IMR-90 (cell line): ENCODE measurements at regions not wholly inside any gene's neighbourhood (a gene's known extent, or its start where the extent isn't known, plus 50 kb on each side); places are given as distances from the start of the nearest gene placed in this dataset.
A peak's percentile ranks its signal among the peaks of the same experiment; 100 is the strongest.

ENCODE experiments used
- ATAC-seq: fragments of 200-7000 bp; cut with Tn5 transposase; 2 replicates; pipeline ENCODE4 v1.9.1; 2020; ENCODE audit warnings: low read depth, mild to moderate bottlenecking, moderate library complexity
- BruUV-seq: library from RNA; stranded (reverse); fragments of 400-500 nt; replicated peaks from 2 replicates; lab custom pipeline; 2021; lab: Mats Ljungman, UMichigan
- CTCF ChIA-PET: fragments of 300-600 bp; formaldehyde crosslinking; extraction: SDS; loops from one replicate; lab custom pipeline; 2021; ENCODE audit warnings: antibody characterized with exemption; lab: Yijun Ruan, JAX
- POLR2A ChIA-PET: fragments of 300-600 bp; sonication (Branson Sonifier 250); formaldehyde crosslinking; loops from one replicate; lab custom pipeline; 2022; ENCODE audit warnings: antibody characterized with exemption; ENCODE audit not compliant: unreplicated experiment; lab: Charles Lee
- DNase-seq: peaks from one replicate; pipeline ENCODE4 v3.0.0; 2013
- H2AFZ ChIP-seq: replicated peaks from 2 replicates; pipeline ENCODE3; 2013; ENCODE audit warnings: low read length, mild to moderate bottlenecking; ENCODE audit not compliant: poor library complexity
- H2AK5ac ChIP-seq: 2 replicates; pipeline ENCODE4 v1.6.1; 2013; ENCODE audit warnings: low read depth, low read length, inconsistent platforms
- H2AK9ac ChIP-seq: replicated peaks from 2 replicates; pipeline ENCODE3; 2013; ENCODE audit warnings: mild to moderate bottlenecking, low read depth, low read length, moderate library complexity; ENCODE audit not compliant: poor library complexity
- H2BK120ac ChIP-seq: 2 replicates; pipeline ENCODE4 v1.6.1; 2013; ENCODE audit warnings: low read depth, low read length, inconsistent platforms
- H2BK15ac ChIP-seq: 3 replicates; pipeline ENCODE4 v1.6.1; 2013; ENCODE audit warnings: low read depth, low read length, inconsistent platforms
- H2BK20ac ChIP-seq: 2 replicates; pipeline ENCODE4 v1.6.1; 2013; ENCODE audit warnings: low read depth, mild to moderate bottlenecking, inconsistent platforms, low read length, moderate library complexity
- H2BK5ac ChIP-seq: 2 replicates; pipeline ENCODE4 v1.6.1; 2013; ENCODE audit warnings: mild to moderate bottlenecking, low read depth, low read length, inconsistent platforms; ENCODE audit not compliant: poor library complexity, severe bottlenecking
- H3K14ac ChIP-seq: replicated peaks from 2 replicates; pipeline ENCODE4 v1.6.1; 2013; ENCODE audit warnings: low read depth, low read length, inconsistent platforms
- H3K18ac ChIP-seq: 2 replicates; pipeline ENCODE4 v1.6.1; 2013; ENCODE audit warnings: low read depth, low read length, control low read depth
- H3K23ac ChIP-seq: 2 replicates; pipeline ENCODE4 v1.6.1; 2013; ENCODE audit warnings: low read depth, low read length, inconsistent platforms
- H3K27ac ChIP-seq: 2 replicates; pipeline ENCODE4 v1.5.1; 2013; ENCODE audit warnings: mild to moderate bottlenecking, control low read depth, low read length; ENCODE audit not compliant: insufficient read depth
- H3K27me3 ChIP-seq: 2 replicates; pipeline ENCODE4 v1.6.1; 2013; ENCODE audit warnings: low read length; ENCODE audit not compliant: control insufficient read depth, insufficient read depth
- H3K36me3 ChIP-seq: 2 replicates; pipeline ENCODE4 v1.6.1; 2013; ENCODE audit warnings: low read length, mixed read lengths; ENCODE audit not compliant: control insufficient read depth, insufficient read depth
- H3K4ac ChIP-seq: 2 replicates; pipeline ENCODE4 v1.6.1; 2013; ENCODE audit warnings: low read depth, low read length, inconsistent platforms
- H3K4me1 ChIP-seq: 2 replicates; pipeline ENCODE4 v1.6.1; 2013; ENCODE audit warnings: low read length, mixed read lengths; ENCODE audit not compliant: control insufficient read depth, insufficient read depth
- H3K4me2 ChIP-seq: 2 replicates; pipeline ENCODE4 v1.6.1; 2013; ENCODE audit warnings: low read depth, mild to moderate bottlenecking, control low read depth, low read length, moderate library complexity
- H3K4me3 ChIP-seq: 2 replicates; pipeline ENCODE4 v1.5.1; 2013; ENCODE audit warnings: low read depth, mild to moderate bottlenecking, control low read depth, low read length, moderate library complexity; ENCODE audit not compliant: insufficient read depth
- H3K56ac ChIP-seq: 2 replicates; pipeline ENCODE4 v1.6.1; 2013; ENCODE audit warnings: low read length, inconsistent platforms; ENCODE audit not compliant: insufficient read depth; ENCODE audit errors: extremely low read depth
- H3K79me1 ChIP-seq, 2 experiments: 2 replicates each; pipeline ENCODE4 v1.6.1; 2013; ENCODE audit warnings: low read length in 2 of 2, inconsistent platforms in 1 of 2, low read depth in 1 of 2
- H3K9ac ChIP-seq: 2 replicates; pipeline ENCODE4 v1.6.1; 2013; ENCODE audit warnings: low read depth, low read length, control low read depth
- H3K9me1 ChIP-seq: 2 replicates; pipeline ENCODE4 v1.6.1; 2013; ENCODE audit warnings: low read length, inconsistent platforms; ENCODE audit not compliant: insufficient read depth
- H3K9me3 ChIP-seq: 2 replicates; pipeline ENCODE4 v1.6.1; 2013; ENCODE audit warnings: low read length; ENCODE audit not compliant: control insufficient read depth, insufficient read depth
- H4K20me1 ChIP-seq: 2 replicates; pipeline ENCODE4 v1.6.1; 2013; ENCODE audit warnings: low read length, inconsistent platforms; ENCODE audit not compliant: insufficient read depth
- H4K5ac ChIP-seq: 2 replicates; pipeline ENCODE4 v1.6.1; 2013; ENCODE audit warnings: mild to moderate bottlenecking, low read depth, low read length, control low read depth
- H4K8ac ChIP-seq, 2 experiments: 2 replicates each; pipeline ENCODE4 v1.6.1; 2013; ENCODE audit warnings: low read depth in 2 of 2, low read length in 2 of 2, control low read depth in 1 of 2, inconsistent platforms in 1 of 2
- H4K91ac ChIP-seq: 2 replicates; pipeline ENCODE4 v1.6.1; 2013; ENCODE audit warnings: low read depth, low read length, inconsistent platforms; ENCODE audit not compliant: insufficient read depth
- BHLHE40 ChIP-seq: fragments of 150-350 bp; IDR thresholded peaks from 2 replicates; pipeline ENCODE4 v1.6.1; 2016; ENCODE audit warnings: mild to moderate bottlenecking, low read depth, low read length
- CEBPB ChIP-seq: IDR thresholded peaks from 2 replicates; pipeline ENCODE4 v1.6.1; 2012; ENCODE audit warnings: low read depth, low read length, improper control_type of control experiment
- CHD1 ChIP-seq: IDR thresholded peaks from 2 replicates; pipeline ENCODE4 v1.6.1; 2012; ENCODE audit warnings: low read depth, low read length, improper control_type of control experiment
- CTCF ChIP-seq: conservative IDR thresholded peaks from 2 replicates; pipeline ENCODE4 v1.5.1; 2012; ENCODE audit warnings: mild to moderate bottlenecking, low read depth, low read length, improper control_type of control experiment
- ELK1 ChIP-seq: fragments of 150-350 bp; IDR thresholded peaks from 2 replicates; pipeline ENCODE4 v1.6.1; 2016; ENCODE audit warnings: low read depth, mild to moderate bottlenecking, low read length, moderate library complexity, borderline replicate concordance
- FOS ChIP-seq: fragments of 150-350 bp; IDR thresholded peaks from 2 replicates; pipeline ENCODE4 v1.6.1; 2016; ENCODE audit warnings: low read depth, low read length
- MAFK ChIP-seq: IDR thresholded peaks from 2 replicates; pipeline ENCODE4 v1.6.1; 2012; ENCODE audit warnings: low read depth, low read length, improper control_type of control experiment
- MAZ ChIP-seq: IDR thresholded peaks from 2 replicates; pipeline ENCODE4 v1.6.1; 2012; ENCODE audit warnings: low read depth, mild to moderate bottlenecking, low read length, improper control_type of control experiment, moderate library complexity, borderline replicate concordance
- MXI1 ChIP-seq: IDR thresholded peaks from 2 replicates; pipeline ENCODE4 v1.6.1; 2012; ENCODE audit warnings: low read depth, mild to moderate bottlenecking, low read length, moderate library complexity, borderline replicate concordance
- NFE2L2 ChIP-seq: fragments of 150-350 bp; IDR thresholded peaks from 2 replicates; pipeline ENCODE4 v1.6.1; 2016; ENCODE audit warnings: low read depth, mild to moderate bottlenecking, low read length
- POLR2A ChIP-seq: IDR thresholded peaks from 2 replicates; pipeline ENCODE4 v1.6.1; 2012; ENCODE audit warnings: mild to moderate bottlenecking, low read depth, low read length
- RAD21 ChIP-seq: IDR thresholded peaks from 2 replicates; pipeline ENCODE4 v1.6.1; 2012; ENCODE audit warnings: low read length, improper control_type of control experiment
- RCOR1 ChIP-seq: IDR thresholded peaks from 2 replicates; pipeline ENCODE4 v1.6.1; 2012; ENCODE audit warnings: mild to moderate bottlenecking, low read length, improper control_type of control experiment; ENCODE audit not compliant: insufficient replicate concordance
- RFX5 ChIP-seq: IDR thresholded peaks from 2 replicates; pipeline ENCODE4 v1.8.0; 2012; ENCODE audit warnings: low read depth, mild to moderate bottlenecking, low read length, moderate library complexity
- SMC3 ChIP-seq: fragments of 150-350 bp; IDR thresholded peaks from 2 replicates; pipeline ENCODE4 v1.6.1; 2016; ENCODE audit warnings: low read depth, mild to moderate bottlenecking, antibody characterized with exemption, low read length, moderate library complexity
- USF2 ChIP-seq: fragments of 150-350 bp; IDR thresholded peaks from 2 replicates; pipeline ENCODE4 v1.6.1; 2017; ENCODE audit warnings: mild to moderate bottlenecking, antibody characterized with exemption, low read length, low read depth
- WGBS, 2 experiments: methylation state at CpG; one replicate each; pipeline versions ENCODE4 v1.1.5 to v1.1.7; 2013; ENCODE audit warnings: missing lambda C conversion rate in 2 of 2; ENCODE audit not compliant: insufficient read length in 1 of 2; ENCODE audit errors: extremely low coverage in 2 of 2; 5-methylcytosine and 5-hydroxymethylcytosine counted together
- dilution Hi-C: fragments of 300-500 bp; cut with HindIII; formaldehyde crosslinking; loops from one replicate; pipeline ENCODE4 v1.14.3; 2018; ENCODE audit warnings: low sequenced_read_pairs; ENCODE audit not compliant: unreplicated experiment
- in situ Hi-C: fragments of 300-500 bp; cut with MboI; formaldehyde crosslinking; loops from 3 replicates; pipeline ENCODE4 v1.14.3; 2019; ENCODE audit warnings: low sequenced_read_pairs, inconsistent platforms, mixed read lengths
- intact Hi-C: fragments of 100-400 bp; cut with micrococcal nuclease; formaldehyde crosslinking; loops from 2 replicates; pipeline ENCODE4 v1.10.0; 2022

- no TSS peak for BruUV-seq
- H4K91ac ChIP-seq = no peak overlapping the region
- WGBS, 2 experiments = 93% methylated on average over 4 of the region's 5 CpGs; no CpG with 5 or more reads in 1 of the 2 experiments
Measured at GRCh38 chr6:14703586-14703985, 542.3 kb upstream of the JARID2 start.

More at GRCh38 chr6:14703586-14703985, 542.3 kb upstream of the JARID2 start:
- Histone ChIP-seq H2BK120ac (peak overlapping the region; percentile 68; the same call in 1 of the 2 replicates), H3K4me2 (no peak overlapping the region), H3K4ac (0 out of 2 replicates have a peak overlapping the region, but pooled peaks have one; percentile 49), H3K23ac (no peak overlapping the region), H3K36me3 (no peaks in the 10 kb centered on the region), H4K5ac (no peak overlapping the region), H4K20me1 (no peaks in the 10 kb centered on the region), H2BK15ac (peak overlapping the region; percentile 60; the same call in 1 of the 3 replicates), H2AFZ (no peak overlapping the region), H3K9me1 (peaks cover 11% of the 10 kb centered on the region), H3K9me3 (0 out of 2 replicates have a peak, but pooled peaks cover 2% of the 10 kb centered on the region), H3K27ac (no peak overlapping the region), H3K18ac (no peak overlapping the region), H2AK5ac (0 out of 2 replicates have a peak overlapping the region, but pooled peaks have one; percentile 4), H3K27me3 (no peaks in the 10 kb centered on the region), H3K4me3 (no peak overlapping the region), H3K14ac (0 out of 2 replicates have a peak overlapping the region, but pooled peaks have one; percentile 30), H4K8ac (peak overlapping the region in 1 of 2 experiments; percentile 1; a peak in 2 of 4 replicates), H3K79me1 (no peaks in the 10 kb centered on the region; a peak in 1 of 4 replicates), H2BK5ac (no peak overlapping the region), H2AK9ac (no peak overlapping the region), H2BK20ac (0 out of 2 replicates have a peak overlapping the region, but pooled peaks have one; percentile 15), H3K56ac (no peak overlapping the region), H3K9ac (no peak overlapping the region), H3K4me1 (peaks cover 14% of the 10 kb centered on the region)
- dilution Hi-C loops = no loop called here
- ChIA-PET CTCF (no interaction called here), POLR2A (no interaction called here)
- ATAC-seq = no peak
- in situ Hi-C loops = loop anchor here (10.0 kb wide), 1 partner anchor 489 kb away; no protein-coding TSS in a partner anchor
- intact Hi-C loops = no loop called here
- DNase-seq = peak; percentile 82
- TF ChIP-seq MAZ = no peak
- no peak for TF ChIP-seq POLR2A
- TF ChIP-seq FOS = no peak
- no peak for TF ChIP-seq ELK1
- TF ChIP-seq SMC3 = no peak
- no peak for TF ChIP-seq USF2
- TF ChIP-seq MAFK = no peak
- TF ChIP-seq CEBPB = no peak
- TF ChIP-seq RFX5 = no peak
- TF ChIP-seq RAD21 = no peak
- no peak for TF ChIP-seq CTCF
- no peak for TF ChIP-seq NFE2L2
- no peak for TF ChIP-seq MXI1
- TF ChIP-seq BHLHE40 = no peak
- no peak for TF ChIP-seq RCOR1
- TF ChIP-seq CHD1 = no peak
